GM19023 (cell line): ENCODE measurements at regions not wholly inside any gene's neighbourhood (a gene's known extent, or its start where the extent isn't known, plus 50 kb on each side); places are given as distances from the start of the nearest gene placed in this dataset.
A peak's percentile ranks its signal among the peaks of the same experiment; 100 is the strongest.

Experiments used
- ATAC-seq: cut with Tn5 transposase; IDR thresholded peaks from one replicate; pipeline ENCODE4 v1.9.1; 2021; ENCODE audit warnings: mild to moderate bottlenecking, moderate library complexity; ENCODE audit not compliant: unreplicated experiment

DNA sequence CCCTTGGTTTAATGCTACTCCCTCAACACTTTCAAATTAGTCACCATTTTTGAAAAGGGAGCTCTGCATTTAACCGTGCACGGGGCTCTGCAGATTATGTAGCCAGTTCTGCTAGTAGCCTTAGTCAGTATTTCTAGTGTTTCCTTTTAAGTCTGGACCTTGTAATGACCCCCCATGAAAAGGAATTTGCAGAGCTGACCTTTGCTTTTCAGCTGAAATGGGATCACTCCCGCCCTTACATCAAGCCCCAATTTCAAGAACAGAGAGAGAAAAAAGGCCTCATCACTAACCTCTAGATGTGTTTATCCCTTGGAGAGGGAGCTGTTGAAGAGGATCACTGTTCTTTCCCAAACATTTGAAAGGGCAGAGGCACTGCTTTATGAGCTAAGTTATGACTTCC, 490.7 kb upstream of the BTBD3 start:
- ATAC-seq, result no peak

DNA sequence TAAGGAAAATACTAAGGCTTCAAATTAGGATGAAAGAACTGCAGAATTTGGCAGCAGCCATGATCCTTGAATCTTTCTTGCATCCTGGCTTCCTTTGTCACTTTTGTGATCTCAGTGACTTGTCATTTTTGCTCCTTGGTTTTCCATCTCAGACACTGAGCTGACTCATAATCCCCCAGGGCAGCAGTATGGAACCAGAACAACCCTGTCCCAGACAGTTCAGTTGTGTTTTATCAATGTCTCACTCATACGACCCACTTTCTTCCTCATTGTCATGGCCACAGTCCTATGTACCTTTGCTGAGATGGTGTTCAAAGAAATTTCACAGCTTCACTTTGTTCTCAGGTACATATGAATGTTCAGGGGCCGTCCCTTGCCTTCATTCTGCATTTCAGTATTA, 488.5 kb upstream of the BTBD3 start:
- ATAC-seq, result no peak

DNA sequence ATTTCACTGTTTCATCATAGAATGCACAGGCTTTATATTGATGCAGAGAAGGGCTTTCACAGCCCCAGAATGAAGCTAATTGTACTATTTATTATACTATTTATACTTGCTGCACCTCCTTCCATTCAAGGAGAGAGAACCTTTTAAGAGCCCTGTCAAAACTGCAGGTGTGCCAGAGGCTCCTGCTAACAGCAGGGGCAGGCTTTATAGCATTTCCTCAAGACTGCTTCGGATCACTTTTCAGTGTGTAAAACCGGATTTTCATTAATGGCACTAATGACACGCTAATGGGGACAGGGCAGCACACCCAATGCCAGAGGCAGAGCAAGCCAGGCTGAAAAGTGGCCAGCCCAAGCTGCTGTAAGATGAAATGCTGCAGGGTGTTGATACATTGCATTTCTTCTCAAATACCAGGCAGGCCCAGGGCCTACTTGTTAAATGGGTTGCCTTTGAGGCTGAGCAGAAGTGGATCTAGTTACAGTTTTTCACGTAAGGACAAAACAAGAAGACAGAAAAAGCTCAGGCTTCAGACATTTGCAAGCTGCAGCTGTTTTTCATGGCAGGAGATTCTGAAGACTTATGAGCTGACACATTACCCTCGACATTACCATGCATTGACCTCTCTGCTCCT, 487.7 kb upstream of the BTBD3 start:
- no peak for ATAC-seq

DNA sequence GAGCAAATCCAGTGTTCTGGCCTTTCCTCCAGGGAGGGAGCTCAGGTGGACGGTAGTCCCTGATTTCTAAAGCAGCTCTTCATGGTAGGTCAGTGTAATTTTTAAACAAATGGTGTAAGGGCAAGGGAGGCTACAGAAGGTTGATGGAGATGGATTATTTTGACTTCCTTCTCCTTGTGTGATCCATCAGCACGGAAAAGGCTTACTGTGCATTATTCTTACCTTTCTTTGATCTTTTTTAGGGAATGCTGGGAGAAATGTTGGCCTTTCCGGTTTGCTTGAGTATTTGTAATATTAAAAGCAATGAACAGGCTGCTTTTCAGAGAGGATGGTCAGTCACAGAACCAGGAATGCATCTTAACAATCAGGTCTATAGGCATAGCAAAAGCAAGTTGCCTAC, 487.0 kb upstream of the BTBD3 start:
- ATAC-seq, result no peak

DNA sequence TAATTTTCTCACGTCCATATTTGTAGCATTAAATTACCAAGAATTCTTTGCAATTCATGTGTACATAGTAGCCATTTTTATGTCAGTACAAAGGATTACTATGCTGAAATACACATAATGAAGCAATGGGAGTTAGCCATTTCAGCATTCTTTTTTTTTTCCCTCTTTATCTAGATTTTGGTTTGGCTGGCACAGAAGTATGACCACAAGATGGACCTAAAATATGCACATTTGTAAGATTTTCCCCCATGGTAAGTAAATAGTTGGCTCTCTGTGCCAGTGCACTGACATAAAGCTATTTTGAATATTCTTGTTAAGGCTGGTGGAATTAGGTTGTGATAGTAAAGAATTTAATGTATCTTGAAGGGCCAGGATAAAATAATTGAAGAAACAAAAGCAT, 486.1 kb upstream of the BTBD3 start:
- ATAC-seq, result no peak

DNA sequence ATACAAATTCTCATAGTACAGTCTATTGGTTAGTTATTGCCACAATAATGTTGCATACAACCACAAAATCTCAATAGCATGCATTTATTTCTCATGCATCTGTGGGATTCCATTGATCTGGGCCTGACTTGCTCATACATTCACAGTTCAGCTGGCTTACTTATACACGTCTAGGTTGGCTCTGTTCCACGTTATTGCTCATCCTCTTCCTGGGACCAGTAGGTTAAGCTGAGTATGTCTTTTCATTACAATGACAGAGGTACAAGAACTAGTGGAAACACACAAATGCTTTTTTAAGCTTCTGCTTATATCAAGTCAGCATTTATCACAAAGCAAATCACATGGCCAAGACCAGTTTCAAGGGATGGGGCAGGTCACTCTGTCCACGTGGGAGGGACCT, 485.3 kb upstream of the BTBD3 start:
- ATAC-seq, result no peak

DNA sequence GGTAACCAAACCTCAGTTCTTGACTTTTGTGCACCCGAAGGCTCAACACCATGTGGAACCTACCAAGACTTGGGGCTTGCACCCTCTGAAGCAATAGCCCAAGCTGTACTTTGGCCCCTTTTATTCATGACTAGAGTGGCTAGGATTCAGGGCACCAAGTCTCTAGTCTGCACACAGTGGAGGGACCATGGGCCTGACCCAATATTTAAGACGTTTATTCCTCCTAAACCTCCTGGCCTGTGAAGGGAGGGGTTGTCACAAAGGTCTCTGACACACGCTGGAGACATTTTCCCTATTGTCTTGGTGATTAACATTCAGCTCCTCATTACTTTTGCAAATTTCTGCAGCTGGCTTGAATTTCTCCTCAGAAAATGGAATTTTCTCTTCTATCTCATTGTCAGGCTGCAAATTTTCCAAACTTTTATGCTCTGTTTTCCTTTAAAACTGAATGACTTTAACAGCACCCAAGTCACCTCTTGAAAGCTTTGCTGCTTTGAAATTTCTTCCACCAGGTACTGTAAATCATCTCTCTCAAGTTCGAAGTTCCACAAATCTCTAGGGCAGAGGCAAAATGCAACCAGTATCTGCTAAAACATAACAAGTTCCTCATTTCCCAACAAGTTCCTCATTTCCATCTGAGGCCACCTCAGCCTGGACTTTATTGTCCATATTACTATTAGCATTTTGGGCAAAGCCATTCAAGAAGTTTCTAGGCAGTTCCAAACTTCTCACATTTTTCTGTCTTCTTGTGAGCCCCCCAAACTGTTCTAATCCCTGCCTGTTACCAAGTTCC, 481.4 kb upstream of the BTBD3 start:
- ATAC-seq, result no peak

DNA sequence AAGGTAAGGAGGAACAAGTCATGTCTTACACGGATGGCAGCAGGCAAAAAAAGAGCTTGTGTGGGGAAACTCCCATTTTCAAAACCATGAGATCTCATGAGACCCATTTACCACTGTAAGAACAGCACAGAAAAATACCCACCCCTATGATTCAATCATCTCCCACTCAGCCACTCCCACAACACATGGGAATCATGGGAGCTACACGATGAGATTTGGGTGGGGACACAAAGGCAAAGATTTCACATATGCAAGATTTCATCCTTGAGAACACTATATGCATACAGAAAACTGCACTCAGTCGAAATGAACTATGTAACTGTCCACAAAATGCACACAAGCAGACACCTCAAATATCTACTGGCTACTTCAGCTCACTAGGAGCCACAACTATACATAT, 480.6 kb upstream of the BTBD3 start:
- ATAC-seq, result no peak

DNA sequence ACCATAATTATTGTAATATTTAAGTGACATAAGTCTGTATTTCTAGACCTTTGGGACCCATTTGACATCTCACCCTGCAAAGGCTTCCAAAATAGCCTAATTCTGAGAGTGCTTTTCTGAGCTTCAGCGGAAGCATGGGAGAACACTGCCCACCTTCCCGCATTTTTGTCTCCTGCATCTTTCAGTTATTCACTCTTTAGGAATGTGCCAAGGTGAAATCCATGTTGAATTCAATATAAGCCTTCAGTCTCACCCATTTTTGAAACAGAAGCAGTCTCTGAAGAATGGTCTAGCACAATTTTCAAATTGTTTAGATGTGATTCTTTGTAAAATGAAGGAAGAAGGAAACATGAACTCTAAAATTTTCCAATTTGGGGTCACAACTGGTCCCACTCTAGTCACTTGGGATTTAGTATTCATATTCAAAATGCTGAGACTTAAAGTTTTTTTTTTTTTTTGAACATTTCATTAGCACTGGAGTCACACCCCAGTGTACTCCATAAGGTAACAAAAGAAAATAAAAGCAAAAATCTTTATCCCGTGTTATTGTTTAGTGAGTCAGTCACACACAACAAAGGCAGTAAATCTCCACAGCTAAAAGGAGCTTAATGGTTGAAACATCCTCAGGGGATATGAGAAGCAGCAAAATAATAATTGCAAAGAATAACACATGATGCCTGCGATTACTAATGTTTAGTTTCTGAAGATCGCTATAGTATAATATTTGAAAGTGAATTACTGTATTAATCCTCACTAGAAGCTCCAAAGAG, 479.9 kb upstream of the BTBD3 start:
- ATAC-seq, result no peak

DNA sequence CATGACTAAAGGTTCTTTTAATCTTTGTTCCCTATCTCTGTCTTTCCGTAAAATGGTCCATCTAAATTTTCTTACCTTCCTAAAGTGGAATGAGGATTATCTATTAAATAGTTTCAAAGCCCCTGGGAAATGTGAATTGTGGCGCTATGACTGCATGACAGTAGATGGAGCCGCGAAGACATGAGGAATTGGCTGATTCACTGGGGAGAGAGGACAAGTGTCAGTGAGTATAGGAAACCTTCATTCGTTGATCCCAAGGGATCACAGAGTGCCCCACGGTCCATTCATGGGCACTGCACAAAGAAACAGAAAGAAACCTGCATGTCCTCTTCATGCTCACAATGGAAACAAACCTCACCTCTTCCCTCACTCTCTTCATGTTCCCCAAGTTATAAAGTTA, 479.3 kb upstream of the BTBD3 start:
- ATAC-seq, result no peak

DNA sequence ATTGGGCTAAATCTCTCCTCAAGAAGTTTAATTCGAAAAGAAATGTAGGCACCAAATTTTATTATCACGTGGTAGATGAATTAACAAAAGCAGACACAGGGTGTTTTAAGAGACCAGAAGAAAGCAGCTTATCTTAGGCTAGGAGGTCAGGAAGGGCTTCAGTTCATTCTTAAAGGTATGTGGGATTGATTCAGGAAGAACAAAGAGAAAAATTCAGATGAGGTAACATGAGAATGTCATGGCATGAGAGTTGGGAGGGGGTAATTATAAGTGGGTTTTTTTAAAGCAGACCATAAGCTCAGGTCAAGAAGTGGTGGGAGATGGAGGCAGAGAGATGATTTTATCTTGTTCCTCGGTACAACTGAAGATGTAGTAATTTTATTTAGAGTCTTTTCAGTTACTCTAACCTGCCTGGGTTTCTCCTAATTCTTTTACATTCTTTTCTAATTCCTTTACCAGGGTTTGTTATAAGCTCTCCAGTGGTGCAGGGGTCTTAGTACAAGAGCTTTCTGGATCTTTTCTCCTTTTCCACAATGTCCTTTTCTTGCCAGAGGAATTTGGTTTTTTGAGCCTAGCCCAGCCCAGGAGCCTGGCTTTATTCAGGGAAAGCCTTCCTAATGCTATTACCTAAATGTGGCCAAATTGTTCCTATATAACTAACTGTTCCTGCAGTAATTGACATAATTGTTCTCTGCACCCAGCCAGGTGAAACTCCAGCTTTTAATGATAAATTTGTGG, 474.1 kb upstream of the BTBD3 start:
- no peak for ATAC-seq

DNA sequence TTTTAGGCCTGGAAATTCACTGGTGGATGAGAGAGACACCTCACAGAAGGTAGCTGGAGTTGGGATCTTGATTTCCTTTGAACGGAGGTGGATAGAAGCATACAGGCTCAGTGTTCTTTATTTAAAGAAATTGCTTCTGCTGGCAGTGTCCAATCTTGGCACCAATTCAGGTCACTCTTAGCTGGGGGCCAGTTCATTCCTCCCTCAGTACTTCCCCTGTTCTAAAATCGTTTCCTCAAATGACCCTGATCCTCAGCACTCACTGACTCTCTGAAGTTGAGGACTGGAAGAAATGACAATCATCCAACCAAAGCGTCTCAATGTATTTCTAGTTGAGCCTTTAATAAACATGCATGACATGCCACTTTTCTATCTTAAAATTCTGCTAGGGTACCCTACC, 472.5 kb upstream of the BTBD3 start:
- ATAC-seq, result no peak

DNA sequence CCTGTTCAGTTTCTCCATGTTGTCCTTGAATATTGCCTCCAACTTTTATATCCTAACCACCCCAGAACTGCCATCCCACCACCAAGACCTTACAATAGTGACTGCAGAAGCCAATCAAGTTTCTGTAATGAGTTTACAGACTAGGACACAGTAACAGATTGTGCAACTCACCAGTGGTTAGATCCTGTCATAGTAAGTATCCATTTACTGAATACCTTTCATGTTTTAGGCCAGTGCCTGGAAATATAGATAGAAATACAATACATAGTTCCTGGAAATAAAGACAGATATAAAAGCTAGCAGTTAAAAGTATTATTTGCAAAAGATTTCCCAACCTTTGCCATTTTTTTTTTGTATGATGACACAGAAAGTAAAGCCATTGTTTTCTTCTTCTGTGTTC, 471.8 kb upstream of the BTBD3 start:
- ATAC-seq, result no peak

DNA sequence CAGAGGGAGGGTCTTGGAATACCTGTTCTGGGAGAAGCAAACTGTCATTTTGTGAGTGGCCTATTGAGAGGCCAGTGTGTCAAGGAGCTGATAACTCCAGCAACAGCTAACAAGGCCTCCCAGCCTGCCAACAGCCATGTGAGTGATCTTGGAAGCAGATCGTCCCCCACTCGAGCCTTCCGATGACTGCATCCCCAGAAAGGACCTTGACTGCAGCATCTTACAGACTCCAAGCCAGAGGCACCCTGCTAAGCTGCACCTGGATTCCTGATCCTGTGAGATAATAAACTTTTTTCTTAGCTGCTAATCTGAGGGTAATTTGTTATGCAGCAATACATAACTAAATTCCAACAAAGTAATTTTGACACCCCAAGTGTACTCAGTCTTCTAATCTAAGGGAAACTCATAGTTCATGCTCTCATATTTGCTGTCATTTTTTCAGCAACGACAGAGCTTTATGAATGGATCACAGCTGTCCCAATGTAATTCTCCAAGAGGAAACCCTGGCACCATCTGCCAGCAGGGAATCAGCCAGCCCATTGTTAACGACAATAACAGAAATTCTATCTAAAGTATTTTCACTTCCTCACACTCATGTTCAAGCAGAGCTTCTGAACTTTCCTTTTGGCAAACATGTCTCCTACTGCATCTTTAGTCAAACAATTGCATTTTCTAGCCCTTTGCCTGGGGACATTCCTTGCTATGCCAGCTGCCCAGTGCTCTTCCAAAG, 470.2 kb upstream of the BTBD3 start:
- no peak for ATAC-seq

DNA sequence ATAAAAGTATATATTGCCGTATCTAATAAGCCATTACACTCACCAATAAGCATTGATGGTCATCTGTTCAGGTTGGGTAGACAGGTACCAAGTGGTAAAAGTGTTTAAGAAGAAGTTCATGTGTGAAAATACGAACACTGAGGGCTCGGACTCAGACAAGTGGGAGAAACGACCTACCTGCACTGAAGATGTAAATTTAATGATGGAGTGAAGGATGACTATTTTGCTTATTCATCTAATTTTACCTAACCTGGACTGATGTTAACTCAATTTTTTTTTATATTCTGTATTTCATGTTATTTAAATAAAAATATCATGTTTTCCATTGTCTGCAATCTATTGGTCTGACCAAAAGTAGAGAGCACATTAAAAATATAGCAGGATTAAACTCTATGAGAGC, 469.1 kb upstream of the BTBD3 start:
- ATAC-seq, result no peak

DNA sequence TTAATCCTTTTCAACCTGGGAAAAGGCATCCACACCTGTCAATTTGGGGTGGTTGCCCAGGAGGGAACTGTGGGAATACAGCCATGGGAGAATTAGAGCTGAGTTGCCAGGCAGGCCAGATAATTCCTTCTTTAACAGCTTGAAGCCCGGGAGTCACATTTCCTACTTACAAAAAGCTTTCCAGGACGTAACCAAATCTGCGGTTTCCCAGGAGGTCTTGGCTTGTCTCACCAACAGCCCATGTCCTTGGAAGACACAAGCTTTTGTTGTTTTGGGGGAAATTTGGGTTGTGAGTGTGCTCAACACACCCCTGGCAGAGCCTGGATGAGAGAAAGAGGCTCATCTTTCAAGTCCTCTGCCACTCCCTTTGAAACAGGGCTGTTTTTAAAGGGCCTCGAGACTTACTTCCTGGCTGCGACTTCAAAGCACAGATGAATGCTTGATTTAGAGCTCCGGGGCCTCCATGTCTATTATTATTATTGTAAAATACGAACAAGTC, 465.9 kb upstream of the BTBD3 start:
- ATAC-seq, result no peak

DNA sequence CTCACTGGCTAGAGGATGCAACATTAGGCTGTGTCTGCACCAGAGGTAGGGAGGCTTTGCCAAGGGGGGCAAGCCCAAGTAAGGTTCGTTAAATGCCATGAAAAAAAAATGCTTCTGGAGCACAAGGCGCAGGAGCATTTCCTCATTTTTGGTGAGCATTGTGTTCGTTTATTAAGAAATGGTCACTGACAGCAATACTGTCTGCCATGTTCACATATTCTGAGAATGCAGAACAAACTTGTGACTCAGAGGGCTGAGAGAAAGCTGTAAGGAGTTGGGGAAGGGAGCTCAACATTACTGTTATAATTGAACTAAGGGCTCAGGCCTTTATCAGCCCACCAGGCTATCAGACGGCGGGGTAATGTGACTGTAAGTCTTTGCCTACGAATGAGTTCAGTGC, 465.4 kb upstream of the BTBD3 start:
- no peak for ATAC-seq

DNA sequence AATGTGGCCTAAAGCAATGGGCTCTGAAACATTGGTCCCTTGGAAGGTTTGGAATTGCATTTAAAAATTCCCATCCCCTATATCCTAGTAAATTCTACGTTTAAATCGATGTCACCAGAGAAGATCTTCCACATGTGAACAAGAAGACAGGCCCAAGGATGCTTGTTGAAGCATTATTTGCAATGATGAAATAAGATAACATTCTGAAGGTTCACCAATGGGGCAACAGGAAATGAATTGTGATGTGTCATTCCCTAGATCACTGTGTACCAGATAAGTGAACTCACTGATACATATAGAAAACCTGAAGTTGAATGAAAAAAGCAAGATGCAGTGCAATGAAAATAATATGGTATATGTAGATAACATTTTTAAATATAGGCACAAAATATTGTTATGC, 464.3 kb upstream of the BTBD3 start:
- no peak for ATAC-seq

DNA sequence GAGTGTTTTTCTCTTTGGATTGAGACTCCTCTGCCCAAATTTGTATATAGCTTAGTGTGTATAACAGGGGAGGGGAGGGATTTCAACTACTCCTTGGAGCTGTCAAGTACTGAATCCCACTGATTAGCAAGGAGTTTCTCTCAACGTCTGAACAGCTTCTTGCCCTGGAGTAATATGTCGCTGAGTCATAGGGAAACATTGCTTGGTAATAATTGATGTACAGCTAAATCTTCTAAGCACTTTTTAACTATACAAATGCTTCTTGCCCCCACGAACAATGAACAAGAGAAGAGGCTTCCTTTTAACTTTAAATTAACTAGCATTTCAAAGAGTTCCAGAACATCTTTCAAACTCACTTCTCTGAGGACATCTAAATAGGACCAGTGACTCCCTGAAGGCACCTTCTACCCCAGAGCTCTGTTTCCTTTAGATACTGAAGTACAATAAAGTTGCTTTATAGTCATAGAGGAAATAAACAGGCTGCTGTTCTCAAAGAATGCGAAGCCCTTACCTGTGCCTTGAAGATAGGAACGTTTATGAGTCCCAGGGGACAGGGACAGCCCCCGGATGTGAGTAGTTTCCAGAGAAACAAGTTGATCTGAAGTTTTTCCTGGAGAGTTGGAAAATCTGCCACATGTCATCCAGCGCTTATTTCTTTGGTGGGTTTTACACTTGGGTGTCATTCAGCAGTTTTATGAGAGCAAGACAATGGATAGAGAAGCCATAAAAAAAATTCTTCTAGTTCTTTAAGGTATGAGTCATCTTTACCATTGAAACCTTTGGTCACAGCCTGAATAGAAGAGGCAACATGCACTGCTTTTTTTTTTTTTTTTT, 462.5 kb upstream of the BTBD3 start:
- ATAC-seq, result peak; percentile 49

DNA sequence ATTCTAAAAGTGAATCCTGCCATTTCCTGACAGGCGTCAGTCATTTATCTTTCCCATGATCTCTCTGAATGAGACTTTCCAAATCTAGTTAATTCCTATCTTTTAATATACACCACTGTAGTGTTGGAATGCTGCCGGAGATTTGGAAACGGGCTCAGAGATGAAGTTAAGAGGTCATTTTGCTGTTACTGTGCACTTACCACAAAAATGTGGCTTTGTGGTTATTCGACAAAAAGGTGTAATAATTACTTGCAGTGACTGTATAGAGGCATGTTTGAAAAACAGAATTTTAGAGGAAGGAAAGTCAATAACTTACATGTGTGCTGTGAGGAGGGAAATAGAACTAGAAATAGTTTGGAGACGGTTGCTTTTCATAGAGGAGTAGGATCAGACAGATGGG, 460.2 kb upstream of the BTBD3 start:
- no peak for ATAC-seq
